Mammary epithelial cell (primary cell): ENCODE measurements at regions not wholly inside any gene's neighbourhood (a gene's known extent, or its start where the extent isn't known, plus 50 kb on each side); places are given as distances from the start of the nearest gene placed in this dataset.

Experiments used
- CTCF ChIP-seq, 2 donors: IDR thresholded peaks in 1 of 2; conservative IDR thresholded peaks in 1 of 2; 2 replicates each; pipeline ENCODE4 v1.5.1; 2011 to 2012; ENCODE audit warnings: inconsistent platforms in 2 of 2, low read length in 2 of 2, mild to moderate bottlenecking in 2 of 2, control low read depth in 1 of 2, low read depth in 1 of 2; ENCODE audit not compliant: insufficient read depth in 1 of 2; ENCODE audit errors: extremely low read depth in 1 of 2
- EZH2 ChIP-seq: IDR thresholded peaks from 2 replicates; pipeline ENCODE4 v1.6.1; 2012; ENCODE audit warnings: low read length, inconsistent platforms, borderline replicate concordance

- TF ChIP-seq CTCF (conservative IDR thresholded peaks at IDR 0.05 in 1 of 2, IDR thresholded peaks at IDR 0.05 in 1 of 2; ENCODE audit: extremely low read depth in 1 of 2, insufficient read depth in 1 of 2, low read depth in 1 of 2, low read length in 2 of 2) (no peak), EZH2 (no peak)
These were observed 333.9 kb downstream of the TFAP2B start for GRCh38 chr6:51152594-51152993.
